ENCODE measurements at regions not wholly inside any gene's neighbourhood (a gene's known extent, or its start where the extent isn't known, plus 50 kb on each side); places are given as distances from the start of the nearest gene placed in this dataset.

GRCh38 chr5:35285011-35285410 is 54.7 kb upstream of the PRLR start:
- H3K4me1 ChIP-seq = no peaks in the 10 kb centered on the region
- no peak for TF ChIP-seq CTCF (IDR thresholded peaks at IDR 0.05)
- DNase-seq (no peak), ATAC-seq (no peak)
- no peak overlapping the region for H3K27ac ChIP-seq
- intact Hi-C loops (cut with DNase I) = no loop called here
- 79 to 90% (median 85%) methylated on average over 1 of the region's 1 CpG for WGBS, 3 donors
- H3K4me3 ChIP-seq = no peak overlapping the region
- H3K36me3 ChIP-seq (ENCODE audit: insufficient read depth in 1 of 2, low read depth in 1 of 2) = no peaks in the 10 kb centered on the region
- H3K9me3 ChIP-seq = no peaks in the 10 kb centered on the region
- no peaks in the 10 kb centered on the region for H3K27me3 ChIP-seq (ENCODE audit: insufficient read depth in 3 of 3, low read length in 2 of 3)

- ATAC-seq (no peak), DNase-seq (no peak)
- Histone ChIP-seq H3K27ac (no peak overlapping the region), H3K4me1 (no peaks in the 10 kb centered on the region), H3K27me3 (ENCODE audit: insufficient read depth in 3 of 3, low read length in 2 of 3) (no peaks in the 10 kb centered on the region), H3K4me3 (no peak overlapping the region), H3K9me3 (no peaks in the 10 kb centered on the region), H3K36me3 (ENCODE audit: insufficient read depth in 1 of 2, low read depth in 1 of 2) (no peaks in the 10 kb centered on the region)
- TF ChIP-seq CTCF (IDR thresholded peaks at IDR 0.05) = no peak
- intact Hi-C loops (cut with DNase I) = no loop called here
Measured at GRCh38 chr5:35284364-35284763, 54.1 kb upstream of the PRLR start.

- intact Hi-C loops (cut with DNase I) = no loop called here
- H3K27me3 ChIP-seq (ENCODE audit: insufficient read depth in 3 of 3, low read length in 2 of 3) = no peaks in the 10 kb centered on the region
- H3K27ac ChIP-seq = no peak overlapping the region
- no peaks in the 10 kb centered on the region for H3K4me1 ChIP-seq
- WGBS, 3 donors = 9 to 21% (median 16%) methylated on average over 1 of the region's 1 CpG
- H3K9me3 ChIP-seq = no peaks in the 10 kb centered on the region
- H3K4me3 ChIP-seq = no peak overlapping the region
- ATAC-seq (no peak), DNase-seq (no peak)
- TF ChIP-seq CTCF (IDR thresholded peaks at IDR 0.05) = no peak
- no peaks in the 10 kb centered on the region for H3K36me3 ChIP-seq (ENCODE audit: insufficient read depth in 1 of 2, low read depth in 1 of 2)
Measured at GRCh38 chr5:35282810-35283209, 52.5 kb upstream of the PRLR start.

- TF ChIP-seq CTCF (IDR thresholded peaks at IDR 0.05) = no peak
- 53 to 57% (median 54%) methylated on average over 2 of the region's 2 CpGs for WGBS, 3 donors
Measured at GRCh38 chr5:35281613-35282012, 51.3 kb upstream of the PRLR start.

More at GRCh38 chr5:35281613-35282012, 51.3 kb upstream of the PRLR start:
- no peak overlapping the region for H3K4me3 ChIP-seq
- no peaks in the 10 kb centered on the region for H3K4me1 ChIP-seq
- no peaks in the 10 kb centered on the region for H3K9me3 ChIP-seq
- H3K36me3 ChIP-seq (ENCODE audit: insufficient read depth in 1 of 2, low read depth in 1 of 2) = no peaks in the 10 kb centered on the region
- ATAC-seq (no peak), DNase-seq (no peak)
- no peaks in the 10 kb centered on the region for H3K27me3 ChIP-seq (ENCODE audit: insufficient read depth in 3 of 3, low read length in 2 of 3)
- intact Hi-C loops (cut with DNase I) = no loop called here
- H3K27ac ChIP-seq = no peak overlapping the region

Data from psoas muscle (tissue), 7 donors.